Pancreas (tissue), 10 donors: ENCODE measurements at regions not wholly inside any gene's neighbourhood (a gene's known extent, or its start where the extent isn't known, plus 50 kb on each side); places are given as distances from the start of the nearest gene placed in this dataset.
"Not testable (repeated sequence)": the region's sequence is repeated elsewhere in the genome, so short reads cannot be mapped to it uniquely, and the experiment has no call there.

ENCODE experiments used
- ATAC-seq, 4 donors: fragments of 200-7000 bp; cut with Tn5 transposase; one replicate each; pipeline versions ENCODE4 v1.8.0 to v1.9.1; 2020; ENCODE audit warnings: mild to moderate bottlenecking in 4 of 4, moderate library complexity in 4 of 4
- DNase-seq, 6 donors: peaks; one replicate each; pipeline ENCODE4 v3.0.0-alpha.2; 2020
- FAIRE-seq: peaks from 2 replicates; lab custom pipeline; 2012; peaks lifted over from hg19 to GRCh38; lab: Jason Lieb, UNC
- H3K27ac ChIP-seq, 4 donors: fragments of 200-600 bp; sonication (generic); 1 replicate in 3 of 4; 2 replicates in 1 of 4; pipeline versions ENCODE4 v1.5.0 to v1.8.0; 2020
- H3K27me3 ChIP-seq, 4 donors: fragments of 200-600 bp; one replicate each; pipeline ENCODE4 v1.8.0; 2021
- H3K36me3 ChIP-seq, 3 donors: fragments of 200-600 bp; sonication (generic) in 1 of 3; one replicate each; pipeline versions ENCODE4 v1.5.0 to v1.8.0; 2020 to 2021
- H3K4me1 ChIP-seq, 3 donors: fragments of 200-600 bp; one replicate each; pipeline ENCODE4 v1.8.0; 2021
- H3K4me3 ChIP-seq, 4 donors: fragments of 200-600 bp; sonication (generic) in 2 of 4; one replicate each; pipeline versions ENCODE4 v1.5.0 to v1.8.0; 2020 to 2021
- H3K9me3 ChIP-seq, 4 donors: fragments of 200-600 bp; one replicate each; pipeline ENCODE4 v1.8.0; 2021
- WGBS, 2 donors: extraction: QIAGEN DNeasy Blood & Tissue Kit; methylation state at CpG; one replicate each; pipeline ENCODE4 v1.1.7; 2013; 5-methylcytosine and 5-hydroxymethylcytosine counted together
- intact Hi-C, 3 donors: fragments of 100-400 bp; cut with DNase I; formaldehyde crosslinking; loops; one replicate each; pipeline versions ENCODE4 v1.11.1 to v1.14.2; 2022
- TF ChIP-seq, protein P1 (sequence below), 4 donors: fragments of 200-600 bp; sonication (generic) in 3 of 4; IDR thresholded peaks; one replicate each; pipeline versions ENCODE4 v1.5.0 to v1.8.0; 2021; ENCODE audit warnings: antibody characterized with exemption in 4 of 4
- donor health status: healthy with polysubstance abuse.
- donor health status: DM: no; HTN: no; CAD: no; lungs with moderate emphysema.
- donor health status: DM: no; HTN: no; CAD: no.
- donor health status: control.
- donor health status: control.
- donor health status: Bipolar disorder and iron deficiency.
- donor health status: DM: yes; HTN: yes; CAD: no.
- donor health status: DM: no; HTN: no; CAD: no.
- donor health status: DM: no; HTN: no; CAD: no.
- donor health status: DM: yes; HTN: yes; CAD: no.

DNA sequence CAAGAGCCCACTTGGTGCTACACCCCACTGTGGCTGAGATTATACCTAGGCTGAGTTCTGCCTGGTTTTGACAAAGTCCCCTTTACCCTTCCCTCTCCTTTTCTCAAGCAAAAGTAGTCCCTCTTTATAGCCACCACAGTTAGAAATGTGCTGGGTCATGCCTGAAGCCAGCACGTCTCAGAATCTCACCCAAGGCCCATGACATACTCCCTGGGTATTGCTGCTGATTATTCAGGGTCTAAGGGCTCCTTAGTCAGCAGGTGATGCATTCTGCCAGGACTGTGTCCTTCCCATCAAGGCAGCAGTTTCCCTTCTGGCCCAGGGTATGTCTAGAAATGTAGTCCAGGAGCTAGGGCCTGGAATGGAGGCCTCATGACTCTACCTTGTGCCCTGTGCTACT lies 67.3 kb upstream of the COX20 start:
- H3K27me3 ChIP-seq, result peaks cover 0 to 3% (median 0%) of the 10 kb centered on the region in 4 donors
- intact Hi-C loops, result no loop called here
- ATAC-seq (no peak), FAIRE-seq (no peak), DNase-seq (no peak)
- H3K27ac ChIP-seq, result no peak overlapping the region
- TF ChIP-seq, protein P1, sequence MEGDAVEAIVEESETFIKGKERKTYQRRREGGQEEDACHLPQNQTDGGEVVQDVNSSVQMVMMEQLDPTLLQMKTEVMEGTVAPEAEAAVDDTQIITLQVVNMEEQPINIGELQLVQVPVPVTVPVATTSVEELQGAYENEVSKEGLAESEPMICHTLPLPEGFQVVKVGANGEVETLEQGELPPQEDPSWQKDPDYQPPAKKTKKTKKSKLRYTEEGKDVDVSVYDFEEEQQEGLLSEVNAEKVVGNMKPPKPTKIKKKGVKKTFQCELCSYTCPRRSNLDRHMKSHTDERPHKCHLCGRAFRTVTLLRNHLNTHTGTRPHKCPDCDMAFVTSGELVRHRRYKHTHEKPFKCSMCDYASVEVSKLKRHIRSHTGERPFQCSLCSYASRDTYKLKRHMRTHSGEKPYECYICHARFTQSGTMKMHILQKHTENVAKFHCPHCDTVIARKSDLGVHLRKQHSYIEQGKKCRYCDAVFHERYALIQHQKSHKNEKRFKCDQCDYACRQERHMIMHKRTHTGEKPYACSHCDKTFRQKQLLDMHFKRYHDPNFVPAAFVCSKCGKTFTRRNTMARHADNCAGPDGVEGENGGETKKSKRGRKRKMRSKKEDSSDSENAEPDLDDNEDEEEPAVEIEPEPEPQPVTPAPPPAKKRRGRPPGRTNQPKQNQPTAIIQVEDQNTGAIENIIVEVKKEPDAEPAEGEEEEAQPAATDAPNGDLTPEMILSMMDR (IDR thresholded peaks at IDR 0.05), result no peak
- H3K36me3 ChIP-seq, result no peaks in the 10 kb centered on the region
- no peaks in the 10 kb centered on the region for H3K4me1 ChIP-seq
- no peaks in the 10 kb centered on the region for H3K9me3 ChIP-seq
- 81 to 94% methylated on average over 1 of the region's 1 CpG for WGBS, 2 donors
- H3K4me3 ChIP-seq, result no peak overlapping the region

DNA sequence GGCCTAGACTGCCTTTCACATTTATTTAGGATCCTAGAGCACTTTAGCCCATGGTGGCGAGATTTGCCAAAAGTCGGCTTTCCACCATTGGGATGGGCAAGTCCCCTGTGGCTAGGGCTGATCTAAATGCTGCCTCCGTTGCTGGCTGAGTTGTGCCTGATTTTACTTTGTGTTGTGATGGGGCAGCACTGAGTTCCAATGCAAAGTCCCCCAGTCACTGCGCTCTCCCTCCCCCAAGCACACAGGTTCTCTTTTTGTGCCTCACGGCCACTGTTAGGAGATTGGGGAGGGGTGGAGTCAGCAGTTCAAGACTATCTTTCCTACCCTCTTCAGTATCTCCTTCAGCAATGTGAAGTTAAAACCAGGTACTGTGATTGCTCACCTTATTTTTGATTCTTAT lies 66.7 kb upstream of the COX20 start:
- FAIRE-seq (no peak), DNase-seq (no peak), ATAC-seq (no peak)
- Histone ChIP-seq H3K9me3 (no peaks in the 10 kb centered on the region), H3K4me1 (no peaks in the 10 kb centered on the region), H3K27ac (no peak overlapping the region), H3K4me3 (no peak overlapping the region), H3K27me3 (peaks cover 0 to 3% (median 0%) of the 10 kb centered on the region in 4 donors), H3K36me3 (no peaks in the 10 kb centered on the region)
- 87 to 90% methylated on average over 5 of the region's 5 CpGs for WGBS, 2 donors
- TF ChIP-seq, protein P1 (IDR thresholded peaks at IDR 0.05), result no peak
- intact Hi-C loops, result no loop called here

DNA sequence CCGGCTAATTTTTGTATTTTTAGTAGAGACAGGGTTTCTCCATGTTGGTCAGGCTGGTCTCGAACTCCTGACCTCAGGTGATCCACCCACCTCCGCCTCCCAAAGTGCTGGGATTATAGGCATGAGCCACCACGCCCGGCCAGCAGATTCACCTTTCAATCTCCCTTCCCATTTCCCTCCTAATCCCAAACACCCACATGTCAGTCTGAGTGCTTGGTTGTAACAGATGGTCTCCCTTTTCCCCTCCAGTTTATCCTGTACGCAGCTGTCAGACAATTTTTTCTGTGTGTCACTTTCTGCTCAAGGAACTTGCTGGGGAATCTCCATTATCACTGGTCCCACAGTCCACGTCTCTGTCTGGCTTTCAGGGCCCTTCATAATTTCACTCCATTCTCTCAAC lies 64.9 kb upstream of the COX20 start:
- H3K27me3 ChIP-seq, ATAC-seq, H3K27ac ChIP-seq, H3K4me3 ChIP-seq, intact Hi-C loops, H3K9me3 ChIP-seq, DNase-seq, H3K4me1 ChIP-seq, FAIRE-seq, H3K36me3 ChIP-seq: not testable (repeated sequence)
- 79 to 88% methylated on average over 7 of the region's 7 CpGs for WGBS, 2 donors

DNA sequence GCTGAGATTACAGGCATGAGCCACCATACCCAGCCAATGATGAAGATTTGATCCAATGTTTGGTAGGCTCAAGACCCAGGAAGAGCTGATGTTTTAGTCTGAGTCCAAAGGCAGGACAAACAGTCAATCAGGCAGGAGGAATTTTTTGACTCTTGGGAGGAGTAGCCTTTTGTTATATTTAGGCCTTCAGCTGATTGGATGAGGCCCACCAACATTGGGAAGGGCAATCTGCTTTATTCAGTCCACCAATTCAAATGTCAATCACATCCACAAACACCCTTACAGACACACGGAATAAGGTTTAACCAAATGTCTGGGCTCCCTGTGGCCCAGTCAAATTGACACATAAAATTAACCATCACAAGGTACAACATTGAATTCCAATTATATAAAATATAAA lies 61.9 kb upstream of the COX20 start:
- TF ChIP-seq, protein P1 (IDR thresholded peaks at IDR 0.05), result no peak
- H3K27ac ChIP-seq, result no peak overlapping the region
- H3K4me3 ChIP-seq, result no peak overlapping the region
- H3K4me1 ChIP-seq, result no peaks in the 10 kb centered on the region
- no peak for FAIRE-seq
- intact Hi-C loops, result no loop called here
- WGBS, 2 donors, result 91 to 93% methylated on average over 1 of the region's 1 CpG
- DNase-seq, result no peak
- H3K36me3 ChIP-seq, result no peaks in the 10 kb centered on the region
- no peak for ATAC-seq
- H3K9me3 ChIP-seq, result no peaks in the 10 kb centered on the region
- no peaks in the 10 kb centered on the region for H3K27me3 ChIP-seq

DNA sequence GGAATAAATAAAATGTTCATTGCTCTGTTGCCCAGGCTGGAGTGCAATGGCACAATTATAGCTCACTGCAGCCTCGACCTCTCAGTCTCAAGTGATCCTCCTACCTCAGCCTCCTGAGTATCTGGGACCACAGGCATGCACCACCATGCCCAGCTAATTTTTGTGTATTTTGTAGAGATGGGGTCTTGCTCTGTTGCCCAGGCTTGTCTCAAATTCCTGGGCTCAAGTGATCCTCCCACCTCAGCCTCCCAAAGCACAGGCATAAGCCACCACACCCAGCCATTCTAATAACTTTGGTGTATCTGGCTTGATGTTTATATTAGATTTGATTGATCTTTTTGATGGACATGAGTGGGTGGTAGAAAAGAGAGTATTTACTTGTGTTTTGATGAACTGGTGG lies 58.7 kb upstream of the COX20 start:
- FAIRE-seq, H3K27me3 ChIP-seq, H3K27ac ChIP-seq, H3K4me1 ChIP-seq, H3K4me3 ChIP-seq, DNase-seq, intact Hi-C loops, H3K36me3 ChIP-seq, H3K9me3 ChIP-seq, ATAC-seq: not testable (repeated sequence)
- 62 to 94% methylated on average over 1 of the region's 1 CpG for WGBS, 2 donors

DNA sequence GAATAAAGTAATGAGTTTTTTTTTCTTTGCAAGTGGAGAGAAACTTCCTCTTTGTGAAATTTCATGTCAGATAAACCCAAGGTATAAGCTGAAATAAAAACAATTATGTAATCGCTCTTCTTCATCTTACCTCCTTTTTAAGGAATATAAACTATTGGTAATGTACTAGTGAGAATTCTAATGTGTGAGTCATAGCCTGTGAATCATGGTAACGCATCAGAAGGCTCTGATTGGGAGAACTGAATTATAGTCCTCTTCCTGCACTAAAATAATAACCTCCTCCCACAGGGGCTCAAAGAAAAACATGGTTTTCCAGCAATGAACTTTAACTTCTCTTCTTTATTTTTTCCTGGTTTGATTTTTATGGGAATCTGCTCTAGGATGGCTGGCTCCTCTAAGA lies 57.1 kb upstream of the COX20 start:
- no peaks in the 10 kb centered on the region for H3K9me3 ChIP-seq
- H3K36me3 ChIP-seq, result no peaks in the 10 kb centered on the region
- WGBS, 2 donors, result 76 to 96% methylated on average over 2 of the region's 2 CpGs
- no peaks in the 10 kb centered on the region for H3K27me3 ChIP-seq
- H3K4me3 ChIP-seq, result no peak overlapping the region
- H3K27ac ChIP-seq, result no peak overlapping the region
- peak in 1 of 4 donors; percentile 41 for ATAC-seq
- TF ChIP-seq, protein P1 (IDR thresholded peaks at IDR 0.05), result no peak
- no peak for DNase-seq
- FAIRE-seq, result no peak
- intact Hi-C loops, result no loop called here
- H3K4me1 ChIP-seq, result no peaks in the 10 kb centered on the region
